Fibroblast of gingiva (primary cell): ENCODE measurements at regions not wholly inside any gene's neighbourhood (a gene's known extent, or its start where the extent isn't known, plus 50 kb on each side); places are given as distances from the start of the nearest gene placed in this dataset.
"Not testable (repeated sequence)": the region's sequence is repeated elsewhere in the genome, so short reads cannot be mapped to it uniquely, and the experiment has no call there.

ENCODE experiments used
- DNase-seq: peaks from one replicate; pipeline ENCODE4 v3.0.0-alpha.2; 2011; ENCODE audit warnings: low read depth

DNA sequence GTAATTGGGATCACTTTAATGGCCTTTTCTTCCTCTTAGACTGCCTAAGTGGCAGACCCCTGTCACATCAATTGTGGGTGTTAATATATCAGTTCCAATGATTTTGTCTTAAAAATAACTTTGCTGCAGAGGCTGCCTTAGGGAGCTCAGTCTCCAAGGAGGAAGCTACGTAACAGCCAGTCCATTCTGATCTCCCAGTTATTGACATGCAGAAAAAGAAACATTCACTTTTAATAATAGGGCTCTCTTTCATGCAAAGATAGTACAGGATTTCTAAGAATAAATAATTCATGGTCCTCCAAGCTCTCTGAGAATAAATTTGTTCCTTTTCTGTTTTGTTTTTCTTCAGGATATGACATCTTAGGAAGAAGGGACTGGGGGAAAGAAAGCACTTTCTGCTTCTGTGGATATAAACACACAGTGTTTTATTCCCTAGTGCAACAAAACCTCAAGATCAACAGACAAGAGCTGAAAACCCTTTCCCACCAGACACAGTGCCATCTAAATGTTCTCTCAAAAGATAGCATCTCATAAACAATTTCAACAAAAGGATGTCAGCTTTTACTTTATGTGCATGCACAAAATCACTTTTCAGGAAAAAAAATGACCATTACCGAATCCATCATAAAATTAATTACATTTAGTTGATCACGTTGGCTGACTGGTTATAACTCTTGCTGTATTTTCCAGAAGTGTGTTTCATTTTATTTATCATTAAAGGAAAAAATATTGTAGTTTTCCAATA lies 372.4 kb upstream of the SLC7A11 start:
- DNase-seq, result no peak

DNA sequence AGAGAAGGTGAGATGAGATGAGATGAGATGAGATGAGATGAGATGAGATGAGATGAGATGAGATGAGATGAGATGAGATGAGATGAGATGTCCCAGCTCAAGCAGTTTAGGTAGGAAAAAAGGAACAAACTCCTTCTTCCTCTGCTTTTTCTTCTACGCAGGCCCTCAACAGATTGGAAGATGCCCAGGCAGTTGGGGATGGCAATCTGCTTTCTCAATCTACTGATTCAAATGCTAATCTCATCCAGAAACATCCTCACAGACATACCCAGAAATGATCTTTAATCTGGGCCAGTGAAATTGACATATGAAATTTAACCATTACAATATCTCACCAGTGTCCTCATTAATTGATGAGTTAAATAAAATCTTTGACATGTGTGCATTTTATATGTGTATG lies 370.3 kb upstream of the SLC7A11 start:
- no peak for DNase-seq

DNA sequence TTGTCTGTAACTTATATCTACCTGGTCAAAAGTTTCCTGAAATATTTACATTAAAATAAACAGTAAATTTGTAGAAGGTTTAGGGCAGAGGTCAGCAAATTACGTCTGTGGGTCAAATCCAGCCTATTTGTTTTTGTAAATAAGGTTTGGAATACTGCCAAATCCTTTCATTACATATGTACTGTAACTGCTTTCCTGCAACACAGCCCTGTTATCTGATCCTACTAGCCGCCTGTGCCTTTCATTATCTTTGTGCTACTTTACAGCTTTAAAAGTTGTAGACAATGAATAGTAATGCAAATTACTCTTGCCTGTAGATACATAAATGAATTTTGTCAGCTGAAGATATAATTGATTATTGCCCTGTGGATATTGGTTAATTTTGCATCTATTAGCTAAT lies 369.6 kb upstream of the SLC7A11 start:
- no peak for DNase-seq

DNA sequence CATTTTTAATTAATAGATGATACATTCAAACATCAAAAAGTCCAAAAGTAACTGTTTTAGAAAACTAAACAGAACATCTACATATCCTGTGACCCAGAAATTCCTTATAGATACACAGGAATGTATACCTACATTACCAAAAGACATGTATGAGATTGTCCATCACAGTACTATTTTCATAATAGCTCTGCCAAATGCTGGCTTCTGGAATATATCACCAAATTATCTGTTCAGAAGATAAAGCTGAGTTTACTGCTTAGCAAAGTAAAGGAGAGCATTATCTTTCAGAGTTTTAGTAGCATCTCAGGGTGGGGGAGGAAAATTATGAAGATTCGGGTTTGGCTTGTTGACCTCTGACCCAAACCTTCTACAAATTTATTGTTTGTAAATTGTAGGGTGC lies 368.9 kb upstream of the SLC7A11 start:
- no peak for DNase-seq

DNA sequence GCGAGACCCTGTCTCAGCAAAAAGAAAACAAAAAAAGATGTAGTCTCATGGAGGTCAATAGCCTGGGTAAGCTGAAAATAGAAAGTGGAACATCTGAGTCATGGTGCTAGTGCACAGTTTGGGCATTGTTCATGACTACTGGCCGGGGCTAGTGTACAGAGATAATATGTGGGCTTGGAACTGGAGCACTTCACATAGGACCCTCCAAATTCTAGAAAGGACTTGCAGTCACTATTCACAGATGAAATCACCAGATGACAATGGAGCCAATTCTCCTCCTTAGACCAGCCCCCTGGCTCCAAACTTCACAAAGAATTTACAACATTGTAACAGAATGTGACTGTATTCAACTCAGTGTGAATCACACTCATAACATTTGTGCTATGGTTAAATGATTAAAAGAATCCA lies 367.8 kb upstream of the SLC7A11 start:
- peak; percentile 66 for DNase-seq

DNA sequence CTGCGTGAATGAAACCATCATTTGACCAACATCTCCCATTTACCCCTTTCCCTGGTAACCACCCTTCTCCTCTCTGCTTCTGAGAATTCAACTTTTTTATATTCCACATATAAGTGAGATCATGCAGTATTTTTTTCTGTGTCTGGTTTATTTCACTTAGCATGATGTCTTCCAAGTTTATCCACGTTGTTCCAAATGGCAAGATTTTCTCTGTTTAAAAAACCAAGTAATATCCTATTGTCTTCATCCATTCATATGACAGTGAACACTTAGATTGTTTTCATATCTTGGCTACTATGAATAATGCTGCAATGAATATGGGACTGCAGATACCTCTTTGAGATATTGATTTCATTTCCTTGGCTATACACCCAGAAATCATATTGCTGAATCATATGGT lies 362.4 kb upstream of the SLC7A11 start:
- DNase-seq, result no peak

DNA sequence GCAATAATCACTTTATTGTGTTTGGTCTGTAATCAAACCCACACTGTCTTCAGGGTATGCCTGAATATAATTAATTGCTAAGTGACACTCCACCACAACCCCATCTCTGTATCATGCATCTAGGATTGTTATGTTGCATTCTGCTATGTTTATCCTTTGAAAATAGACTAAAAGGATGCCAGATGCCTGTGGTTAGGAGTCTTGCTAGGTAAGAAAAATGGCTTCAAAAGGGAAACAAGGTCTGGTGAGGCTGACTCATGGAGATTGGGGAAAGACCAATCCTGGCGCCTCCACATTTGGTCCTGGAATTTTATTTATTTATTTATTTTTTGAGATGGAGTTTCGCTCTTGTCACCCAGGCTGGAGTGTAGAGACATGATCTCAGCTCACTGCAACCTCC lies 360.5 kb upstream of the SLC7A11 start:
- no peak for DNase-seq

DNA sequence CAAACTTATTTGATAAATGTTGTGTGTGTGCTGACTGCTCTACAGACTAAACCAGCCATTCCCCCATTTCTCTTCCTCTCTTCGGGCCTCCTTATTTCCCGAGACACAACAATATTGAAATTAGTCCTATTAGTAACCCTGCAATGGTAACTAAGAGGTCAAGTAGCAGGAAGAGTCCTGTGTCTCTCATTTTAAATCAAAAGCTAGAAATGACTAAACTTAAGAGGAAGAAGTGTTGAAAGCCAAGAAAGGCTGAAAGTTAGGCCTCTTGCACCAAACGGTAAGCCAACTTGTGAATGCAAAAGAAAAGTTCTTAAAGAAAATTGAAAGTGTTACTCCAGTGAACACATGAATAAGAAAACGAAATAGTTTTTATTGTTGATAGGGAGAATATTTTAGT lies 357.8 kb upstream of the SLC7A11 start:
- no peak for DNase-seq

DNA sequence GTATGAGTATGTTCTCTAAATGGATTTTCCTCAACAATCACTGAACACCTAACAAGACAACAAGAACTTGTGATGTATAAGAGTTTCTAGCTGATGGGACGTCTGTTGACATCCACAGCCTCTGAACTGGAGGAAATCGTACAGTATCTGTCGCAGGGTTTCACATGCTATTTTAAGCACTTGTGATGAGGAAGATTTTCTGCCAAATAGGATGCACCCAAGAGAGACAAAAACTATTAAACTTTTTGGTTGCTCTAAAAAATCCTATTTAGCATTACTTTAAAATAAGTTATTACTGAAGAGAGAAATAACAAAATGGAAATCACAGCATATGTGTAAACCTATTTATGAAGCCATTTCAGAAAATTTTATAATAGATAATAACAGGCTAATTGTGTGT lies 356.1 kb upstream of the SLC7A11 start:
- DNase-seq, result no peak

DNA sequence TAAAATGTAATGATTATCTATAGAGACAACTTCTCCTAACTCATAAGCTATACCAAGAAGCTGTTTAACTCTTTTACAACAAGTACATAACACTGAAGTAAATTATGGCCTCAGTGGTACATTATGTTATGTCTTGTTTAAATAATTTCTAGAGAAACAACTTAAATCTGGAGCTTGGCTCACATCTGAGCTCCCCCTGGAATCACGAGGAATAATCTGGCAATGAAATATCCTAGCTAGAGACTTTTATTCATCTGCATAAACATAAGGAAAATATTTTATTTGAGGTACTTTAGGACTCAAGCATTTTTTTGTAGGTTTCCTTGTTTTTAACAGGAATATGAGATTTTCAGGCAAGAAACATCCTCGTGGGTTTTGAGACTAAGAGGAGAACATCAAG lies 354.7 kb upstream of the SLC7A11 start:
- DNase-seq, result no peak

DNA sequence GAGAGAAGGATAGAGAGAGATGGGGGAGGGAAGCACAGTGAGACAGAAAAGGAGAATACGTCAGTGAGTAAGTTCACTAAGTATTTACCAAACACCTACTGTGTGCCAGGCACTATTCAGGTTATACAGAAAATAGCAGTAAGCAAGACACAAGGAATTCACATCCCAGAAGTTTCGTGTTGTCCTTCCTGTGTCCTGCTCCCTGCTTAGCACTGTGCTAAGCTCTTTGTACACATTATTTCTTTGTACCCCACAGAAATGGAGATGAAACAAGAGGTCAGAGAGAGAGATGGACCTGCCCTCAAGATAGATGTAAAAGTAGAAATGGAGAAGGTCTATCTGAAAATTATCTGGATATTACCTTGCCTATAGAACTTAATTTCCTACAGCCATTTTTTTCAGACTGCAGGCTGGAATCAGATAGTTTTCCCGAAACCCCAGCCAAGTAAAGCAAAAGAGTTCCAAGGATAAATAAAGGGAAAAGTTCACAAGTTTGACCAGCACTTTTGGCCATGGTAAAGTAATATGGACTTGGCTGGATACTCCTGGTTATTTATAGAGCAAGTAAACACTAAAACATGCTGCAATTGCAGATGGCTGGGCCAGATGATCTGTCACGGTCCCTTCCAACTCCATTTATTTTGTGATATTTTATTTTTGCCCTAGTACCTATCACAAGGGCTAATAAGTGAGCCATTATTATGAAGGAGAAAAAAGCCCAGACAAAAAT lies 353.7 kb upstream of the SLC7A11 start:
- DNase-seq, result peak; percentile 76

DNA sequence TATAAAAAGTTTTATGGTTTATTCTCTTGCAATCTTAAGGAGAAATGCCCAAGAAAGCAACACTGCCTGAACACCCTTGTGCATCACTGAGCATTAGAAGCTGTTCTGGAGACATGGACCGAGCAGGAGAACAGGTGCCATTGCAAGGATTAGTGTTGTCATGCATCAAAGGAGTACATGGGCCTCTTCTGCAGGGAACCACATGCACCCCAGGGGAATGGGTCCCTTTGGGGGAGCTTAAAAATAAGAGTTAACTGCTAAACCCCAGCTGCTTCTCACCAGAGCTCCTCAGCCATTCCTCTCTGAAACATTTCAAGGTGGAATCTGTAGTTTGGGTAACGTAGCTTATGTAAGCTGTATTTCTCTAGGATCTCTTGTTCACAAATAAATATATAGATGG lies 353.0 kb upstream of the SLC7A11 start:
- no peak for DNase-seq

DNA sequence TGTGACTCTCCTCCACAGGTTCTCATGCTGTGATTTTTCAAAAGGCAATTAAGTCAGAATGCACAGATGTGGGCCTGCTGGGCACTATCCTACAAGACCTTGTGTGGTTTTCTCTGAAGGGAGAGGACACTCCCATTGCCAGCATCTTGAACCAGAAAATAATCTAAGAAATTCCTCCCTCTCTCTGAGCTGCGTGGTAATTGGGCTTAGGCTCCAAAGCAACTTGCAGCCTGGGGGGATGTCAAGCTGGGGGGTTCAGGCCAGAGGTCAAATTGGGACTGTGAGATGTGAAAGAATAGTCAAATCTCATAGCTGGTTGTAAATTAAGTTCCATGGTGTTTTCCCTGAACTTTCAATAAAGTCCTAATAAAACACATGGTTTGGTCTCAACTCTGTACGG lies 350.6 kb upstream of the SLC7A11 start:
- DNase-seq, result no peak

DNA sequence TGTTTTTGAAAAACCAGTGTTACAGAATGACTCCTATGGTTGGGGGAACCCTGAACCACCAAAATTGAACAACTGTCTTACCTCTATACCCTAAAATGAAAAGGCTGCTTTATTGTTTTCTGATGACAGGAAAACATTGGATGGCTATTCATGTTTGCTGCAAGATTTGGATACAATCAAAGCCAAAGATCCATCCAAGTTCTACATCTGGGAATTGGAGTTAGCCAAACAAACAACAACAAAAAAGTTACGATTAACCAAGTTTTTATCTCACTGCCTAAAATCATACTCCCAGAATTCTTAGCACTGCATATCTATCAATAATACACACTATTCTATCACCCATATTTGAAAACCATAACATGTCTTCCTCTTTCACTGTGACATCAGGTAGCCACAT lies 349.7 kb upstream of the SLC7A11 start:
- no peak for DNase-seq

DNA sequence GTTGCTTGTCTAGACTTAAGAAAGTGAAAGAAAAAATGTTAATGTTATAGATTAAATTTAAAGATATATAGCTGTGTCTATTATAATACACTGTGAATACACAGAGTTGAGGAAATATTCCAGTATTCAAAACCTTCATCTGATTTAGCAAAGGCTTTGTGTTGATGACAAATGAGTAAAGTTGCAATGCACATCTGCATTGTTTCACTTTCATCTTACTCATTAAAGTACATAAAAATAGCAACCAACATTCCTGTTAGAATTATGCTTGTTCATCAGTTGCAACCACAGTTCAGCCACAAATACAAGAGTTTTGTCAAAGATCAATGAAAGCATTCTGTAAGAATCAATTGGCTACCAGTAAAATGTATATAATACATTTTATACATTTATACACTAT lies 346.4 kb upstream of the SLC7A11 start:
- no peak for DNase-seq

DNA sequence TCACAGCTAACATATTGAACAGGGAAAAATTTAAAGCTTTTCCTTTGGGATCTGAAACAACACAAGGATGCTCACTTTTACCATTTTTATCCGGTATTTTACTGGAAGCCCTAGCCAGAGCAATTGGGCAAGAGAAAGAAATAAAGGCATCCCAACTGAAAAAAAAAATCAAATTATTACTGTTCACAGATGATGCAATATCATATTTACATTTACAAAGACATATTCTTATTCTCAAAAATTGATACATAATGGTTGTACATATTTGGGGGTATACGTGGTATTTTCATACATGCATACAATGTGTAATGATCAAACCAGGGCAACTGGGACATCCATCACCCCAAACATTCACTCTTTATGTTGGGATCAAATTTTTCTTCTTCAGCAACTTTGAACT lies 337.0 kb upstream of the SLC7A11 start:
- no peak for DNase-seq

DNA sequence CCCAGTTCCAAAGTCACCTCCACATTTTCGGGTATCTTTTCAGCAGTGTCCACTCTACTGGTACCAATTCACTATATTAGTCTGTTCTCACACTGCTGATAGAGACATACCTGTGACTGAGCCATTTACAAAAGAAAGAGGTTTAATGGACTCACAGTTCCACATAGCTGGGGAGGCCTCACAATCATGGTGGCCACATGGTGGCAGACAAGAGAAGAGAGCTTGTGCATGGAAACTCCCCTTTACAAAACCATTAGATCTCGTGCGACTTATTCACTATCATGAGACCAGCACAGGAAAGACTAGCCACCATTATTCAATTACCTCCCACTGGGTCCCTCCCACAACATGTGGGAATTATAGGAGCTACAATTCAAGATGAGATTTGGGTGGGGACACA lies 335.7 kb upstream of the SLC7A11 start:
- not testable (repeated sequence) for DNase-seq

DNA sequence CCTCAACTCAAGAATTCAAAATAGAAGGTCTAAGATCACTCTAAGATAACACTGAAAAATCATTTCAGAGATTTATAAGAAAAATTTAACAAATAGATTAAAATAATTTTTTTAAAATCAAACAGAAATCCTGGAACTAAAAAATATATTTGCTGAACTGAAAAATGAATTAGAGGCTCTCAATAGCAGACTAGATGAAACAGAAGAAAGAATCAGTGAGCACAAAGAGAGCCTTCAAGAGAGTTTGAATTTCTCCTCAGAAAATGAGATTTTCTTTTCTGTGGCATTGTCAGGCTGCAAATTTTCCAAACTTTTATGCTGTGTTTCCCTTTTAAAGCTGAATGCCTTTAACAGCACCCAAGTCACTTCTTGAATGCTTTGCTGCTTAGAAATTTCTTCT lies 335.0 kb upstream of the SLC7A11 start:
- no peak for DNase-seq

DNA sequence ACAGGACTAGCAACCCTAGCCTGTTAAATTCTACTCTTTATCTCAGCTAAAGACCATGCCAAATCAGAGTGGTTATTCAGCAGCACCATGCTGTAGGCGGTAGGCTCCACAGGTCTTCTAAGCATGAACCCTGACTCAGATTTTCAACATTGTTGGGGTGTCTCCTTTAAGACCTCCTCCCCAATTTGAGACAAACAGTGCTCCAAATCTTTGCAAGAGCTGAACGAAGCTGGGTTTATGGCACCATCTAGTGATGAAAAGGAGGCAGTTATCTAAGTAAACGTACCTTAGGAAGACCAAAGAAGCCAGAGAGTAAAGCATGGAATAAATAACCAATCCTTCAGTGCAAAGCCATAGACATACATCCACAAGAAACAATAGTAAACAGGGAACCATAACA lies 334.5 kb upstream of the SLC7A11 start:
- peak; percentile 46 for DNase-seq

DNA sequence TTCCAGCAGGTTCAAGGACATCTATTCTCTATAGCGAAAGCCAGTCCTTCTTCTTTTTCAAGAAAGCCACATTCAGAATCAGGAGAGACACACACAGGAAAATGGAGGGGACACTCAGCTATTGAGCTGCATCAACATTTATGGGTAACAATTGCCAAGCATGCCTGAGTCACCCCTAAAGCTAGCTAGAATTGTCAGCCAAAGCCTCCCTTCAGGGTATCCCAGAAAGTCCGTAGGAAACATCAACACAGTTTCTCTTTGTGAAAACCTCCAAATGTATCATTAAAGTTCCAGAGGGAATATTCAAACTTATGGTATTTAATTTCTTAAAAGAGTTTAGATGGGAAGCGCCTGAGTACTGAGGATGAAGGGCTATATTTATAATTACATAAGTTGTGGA lies 331.1 kb upstream of the SLC7A11 start:
- DNase-seq, result no peak

DNA sequence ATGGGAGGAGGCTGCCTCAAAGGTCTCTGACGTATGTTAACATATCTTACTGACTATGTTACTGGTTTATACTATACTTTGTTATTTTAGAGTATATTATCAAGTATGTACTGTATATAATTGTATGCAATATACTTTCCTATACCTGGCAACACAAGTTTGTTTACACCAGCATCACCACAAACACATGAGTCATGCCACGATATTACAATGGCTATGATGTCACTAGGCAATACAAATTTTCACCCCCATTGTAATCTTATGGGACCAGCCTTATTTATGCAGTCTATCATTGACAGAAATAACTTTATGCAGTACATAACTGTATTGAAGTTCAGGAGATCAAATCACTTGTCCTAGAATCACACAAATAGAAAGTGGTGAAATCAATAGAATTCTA lies 329.9 kb upstream of the SLC7A11 start:
- no peak for DNase-seq

DNA sequence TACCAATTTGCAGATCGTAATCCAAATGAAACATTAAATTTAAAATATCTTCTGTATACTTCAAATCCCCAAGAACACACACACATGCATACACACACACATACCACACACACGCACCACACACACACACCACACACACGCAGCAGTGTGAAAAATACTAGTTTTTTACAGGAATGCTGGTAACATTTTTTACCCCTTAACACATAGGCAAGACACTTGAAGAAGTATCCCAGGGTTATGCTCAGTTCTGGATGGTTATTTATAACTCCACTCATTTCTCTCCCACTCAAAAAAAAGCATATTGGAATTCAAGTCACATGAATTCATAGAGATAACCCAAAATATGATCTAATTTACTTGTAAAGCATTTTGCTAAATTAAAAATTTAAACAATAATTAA lies 325.5 kb upstream of the SLC7A11 start:
- no peak for DNase-seq

DNA sequence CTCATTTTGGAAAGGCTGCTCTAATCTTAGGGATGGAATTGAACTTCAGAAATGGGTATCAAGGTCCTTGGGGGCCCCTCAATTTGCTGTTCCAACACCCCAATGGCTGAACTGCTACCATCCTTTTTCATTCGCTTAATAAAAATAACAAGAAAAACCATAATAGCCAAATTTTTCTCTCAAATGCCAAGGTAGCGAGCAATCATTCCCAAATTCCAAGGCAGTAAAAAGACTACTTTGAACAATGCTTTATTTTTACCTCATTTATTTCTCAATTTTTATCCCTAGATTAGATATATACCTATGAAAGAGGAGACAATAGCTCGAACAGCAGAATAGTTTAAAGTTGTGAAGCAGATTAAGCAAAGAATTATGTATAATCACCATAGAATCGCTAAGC lies 323.4 kb upstream of the SLC7A11 start:
- no peak for DNase-seq

DNA sequence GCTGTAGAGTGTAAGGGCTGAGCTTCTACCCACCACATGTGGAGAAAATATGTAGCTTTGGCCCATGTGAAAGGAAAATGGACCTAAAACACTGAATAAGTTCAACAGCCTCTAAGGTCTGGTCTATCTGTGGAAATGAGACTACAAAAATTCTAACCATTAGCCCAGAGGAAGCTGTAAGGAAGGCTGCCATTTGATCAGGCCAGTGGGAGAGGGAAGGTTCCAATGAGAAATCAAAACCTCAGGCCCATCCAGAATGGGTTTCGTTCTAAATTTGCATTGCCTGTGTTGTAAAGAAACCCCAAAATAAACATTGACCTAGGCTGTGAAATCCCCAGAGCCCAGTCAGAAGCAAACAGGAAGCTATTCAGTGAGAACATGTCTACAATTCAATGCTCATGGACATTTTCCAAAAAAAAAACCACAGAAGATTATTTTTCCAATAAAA lies 320.4 kb upstream of the SLC7A11 start:
- peak; percentile 89 for DNase-seq
